OCI-LY7 (cell line): ENCODE measurements at regions not wholly inside any gene's neighbourhood (a gene's known extent, or its start where the extent isn't known, plus 50 kb on each side); places are given as distances from the start of the nearest gene placed in this dataset.

Experiments
- BruUV-seq: library from RNA; stranded (reverse); fragments of 400-500 nt; replicated peaks from 2 replicates; lab custom pipeline; 2021; lab: Mats Ljungman, UMichigan
- CTCF ChIA-PET: fragments of 300-600 bp; sonication (Branson Sonifier 250); formaldehyde crosslinking; loops from one replicate; lab custom pipeline; 2022; ENCODE audit warnings: antibody characterized with exemption; ENCODE audit not compliant: unreplicated experiment; lab: Charles Lee
- POLR2A ChIA-PET: fragments of 300-600 bp; sonication (Branson Sonifier 250); formaldehyde crosslinking; loops from one replicate; lab custom pipeline; 2022; ENCODE audit warnings: antibody characterized with exemption; lab: Charles Lee
- DNase-seq: peaks from one replicate; pipeline ENCODE4 v3.0.0-alpha.2; 2015; ENCODE audit warnings: low spot score
- H2AFZ ChIP-seq: fragments of 200-600 bp; sonication (generic), shearing (Covaris generic); 2 replicates; pipeline ENCODE4 v1.6.1; 2014; ENCODE audit warnings: mild to moderate bottlenecking, antibody characterized with exemption, low read length, moderate library complexity
- H3K27ac ChIP-seq: fragments of 200-600 bp; sonication (generic); 2 replicates; pipeline ENCODE4 v1.5.1; 2014; ENCODE audit warnings: mixed run types, low read depth, mild to moderate bottlenecking, moderate library complexity, low read length, inconsistent platforms; ENCODE audit not compliant: poor library complexity, severe bottlenecking
- H3K36me3 ChIP-seq: fragments of 200-600 bp; sonication (generic); 2 replicates; pipeline ENCODE4 v1.6.1; 2014; ENCODE audit warnings: mild to moderate bottlenecking, antibody characterized with exemption, low read length, moderate library complexity, mixed read lengths; ENCODE audit not compliant: insufficient read depth
- H3K4me1 ChIP-seq: fragments of 200-600 bp; sonication (generic); 2 replicates; pipeline ENCODE4 v1.5.1; 2014; ENCODE audit warnings: mild to moderate bottlenecking, low read length; ENCODE audit not compliant: insufficient read depth, poor library complexity, severe bottlenecking
- H3K4me2 ChIP-seq: fragments of 200-600 bp; sonication (generic); 2 replicates; pipeline ENCODE4 v1.6.1; 2014; ENCODE audit warnings: mild to moderate bottlenecking, low read length
- H3K4me3 ChIP-seq: fragments of 200-600 bp; sonication (generic); 2 replicates; pipeline ENCODE4 v1.5.1; 2014; ENCODE audit warnings: mild to moderate bottlenecking, low read depth, low read length; ENCODE audit not compliant: poor library complexity, severe bottlenecking
- H3K79me2 ChIP-seq: fragments of 200-600 bp; sonication (generic); 2 replicates; pipeline ENCODE4 v1.6.1; 2016; ENCODE audit warnings: low read depth, mild to moderate bottlenecking, low read length, moderate library complexity, mixed read lengths; ENCODE audit not compliant: insufficient read depth
- H3K9me2 ChIP-seq: fragments of 200-600 bp; sonication (generic); 2 replicates; pipeline ENCODE4 v1.6.1; 2016; ENCODE audit warnings: mild to moderate bottlenecking, low read length, mixed read lengths; ENCODE audit not compliant: insufficient read depth
- H3K9me3 ChIP-seq: fragments of 200-600 bp; sonication (generic); 2 replicates; pipeline ENCODE4 v1.6.1; 2014; ENCODE audit warnings: mild to moderate bottlenecking, mixed run types, low read length, mixed read lengths
- H4K20me1 ChIP-seq: fragments of 200-600 bp; sonication (generic); 2 replicates; pipeline ENCODE4 v1.6.1; 2014; ENCODE audit warnings: mild to moderate bottlenecking, antibody characterized with exemption, low read length, moderate library complexity, mixed read lengths; ENCODE audit not compliant: insufficient read depth
- CTCF ChIP-seq: fragments of 200-600 bp; sonication (generic); conservative IDR thresholded peaks from 2 replicates; pipeline ENCODE4 v1.5.1; 2014; ENCODE audit warnings: mild to moderate bottlenecking, antibody characterized with exemption, low read length, moderate library complexity, mixed read lengths
- EZH2phosphoT487 ChIP-seq: fragments of 200-600 bp; sonication (generic); IDR thresholded peaks from 2 replicates; pipeline ENCODE4 v1.6.1; 2018; ENCODE audit warnings: low read depth, borderline replicate concordance, mild to moderate bottlenecking, mixed run types, antibody characterized with exemption, low read length, moderate library complexity, mixed read lengths
- intact Hi-C: fragments of 100-400 bp; cut with micrococcal nuclease; formaldehyde crosslinking; loops from one replicate; pipeline ENCODE4 v1.10.0; 2022; ENCODE audit not compliant: unreplicated experiment

GRCh38 chr13:112001571-112001970, 65.4 kb upstream of the SOX1 start:
- no peak overlapping the region for H3K4me3 ChIP-seq
- H3K36me3 ChIP-seq: no peaks in the 10 kb centered on the region
- H3K4me2 ChIP-seq: no peak overlapping the region
- H4K20me1 ChIP-seq: no peaks in the 10 kb centered on the region
- no peak overlapping the region for H2AFZ ChIP-seq
- H3K27ac ChIP-seq: no peak overlapping the region
- no peaks in the 10 kb centered on the region for H3K9me3 ChIP-seq
- TF ChIP-seq CTCF (no peak), EZH2phosphoT487 (no peak)
- no TSS peak for BruUV-seq
- no peaks in the 10 kb centered on the region for H3K9me2 ChIP-seq
- ChIA-PET CTCF (no interaction called here), POLR2A (interaction anchor here (0.7 kb wide), 1 partner anchor 22 kb away, joined by 3 read pairs; no protein-coding TSS in a partner anchor)
- no peaks in the 10 kb centered on the region for H3K79me2 ChIP-seq
- H3K4me1 ChIP-seq: no peaks in the 10 kb centered on the region
- DNase-seq: no peak
- intact Hi-C loops: no loop called here

- Histone ChIP-seq H3K9me3 (no peaks in the 10 kb centered on the region), H3K36me3 (no peaks in the 10 kb centered on the region), H3K9me2 (no peaks in the 10 kb centered on the region), H2AFZ (no peak overlapping the region), H3K27ac (no peak overlapping the region), H3K4me1 (no peaks in the 10 kb centered on the region), H3K4me3 (no peak overlapping the region), H3K4me2 (no peak overlapping the region), H3K79me2 (no peaks in the 10 kb centered on the region), H4K20me1 (no peaks in the 10 kb centered on the region)
- CTCF ChIA-PET: no interaction called here
- BruUV-seq: no TSS peak
- no peak for DNase-seq
- TF ChIP-seq EZH2phosphoT487 (no peak), CTCF (no peak)
- intact Hi-C loops: no loop called here
- POLR2A ChIA-PET: interaction anchor here (0.7 kb wide), 1 partner anchor 10 kb away, joined by 3 read pairs; no protein-coding TSS in a partner anchor
These were observed 63.6 kb upstream of the SOX1 start for GRCh38 chr13:112003396-112003795.

- intact Hi-C loops: no loop called here
- H3K4me2 ChIP-seq: no peak overlapping the region
- ChIA-PET CTCF (no interaction called here), POLR2A (interaction anchor here (0.7 kb wide), 1 partner anchor 10 kb away, joined by 3 read pairs; no protein-coding TSS in a partner anchor)
- no TSS peak for BruUV-seq
- H4K20me1 ChIP-seq: no peaks in the 10 kb centered on the region
- H3K79me2 ChIP-seq: no peaks in the 10 kb centered on the region
- TF ChIP-seq EZH2phosphoT487 (no peak), CTCF (no peak)
- no peaks in the 10 kb centered on the region for H3K4me1 ChIP-seq
- no peak for DNase-seq
- H3K4me3 ChIP-seq: no peak overlapping the region
- H3K36me3 ChIP-seq: no peaks in the 10 kb centered on the region
- H3K9me2 ChIP-seq: no peaks in the 10 kb centered on the region
- no peak overlapping the region for H2AFZ ChIP-seq
- H3K27ac ChIP-seq: no peak overlapping the region
- H3K9me3 ChIP-seq: no peaks in the 10 kb centered on the region
These were observed 63.0 kb upstream of the SOX1 start for GRCh38 chr13:112003941-112004340.
